ENCODE measurements at regions not wholly inside any gene's neighbourhood (a gene's known extent, or its start where the extent isn't known, plus 50 kb on each side); places are given as distances from the start of the nearest gene placed in this dataset.

DNA sequence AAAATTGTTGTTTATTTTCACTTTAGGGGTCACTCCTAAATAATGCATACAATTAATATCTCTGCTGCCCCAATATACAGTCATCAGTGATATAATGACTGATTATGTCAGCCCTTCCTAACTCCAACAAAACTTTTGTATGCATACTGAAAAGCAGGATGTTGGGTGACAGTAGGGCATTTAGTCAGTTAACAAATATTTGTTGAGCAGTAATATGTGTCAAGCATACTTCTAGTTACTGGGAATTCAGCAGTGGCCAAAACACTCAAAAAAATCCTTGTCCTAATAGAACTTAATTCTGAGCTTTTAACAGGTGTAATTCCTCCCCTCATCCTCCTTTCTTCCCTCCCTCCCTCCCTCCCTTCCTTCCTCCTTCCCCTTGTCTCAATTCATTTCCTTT is 560.7 kb upstream of the KLHL1 start:
- TF ChIP-seq, protein P1, sequence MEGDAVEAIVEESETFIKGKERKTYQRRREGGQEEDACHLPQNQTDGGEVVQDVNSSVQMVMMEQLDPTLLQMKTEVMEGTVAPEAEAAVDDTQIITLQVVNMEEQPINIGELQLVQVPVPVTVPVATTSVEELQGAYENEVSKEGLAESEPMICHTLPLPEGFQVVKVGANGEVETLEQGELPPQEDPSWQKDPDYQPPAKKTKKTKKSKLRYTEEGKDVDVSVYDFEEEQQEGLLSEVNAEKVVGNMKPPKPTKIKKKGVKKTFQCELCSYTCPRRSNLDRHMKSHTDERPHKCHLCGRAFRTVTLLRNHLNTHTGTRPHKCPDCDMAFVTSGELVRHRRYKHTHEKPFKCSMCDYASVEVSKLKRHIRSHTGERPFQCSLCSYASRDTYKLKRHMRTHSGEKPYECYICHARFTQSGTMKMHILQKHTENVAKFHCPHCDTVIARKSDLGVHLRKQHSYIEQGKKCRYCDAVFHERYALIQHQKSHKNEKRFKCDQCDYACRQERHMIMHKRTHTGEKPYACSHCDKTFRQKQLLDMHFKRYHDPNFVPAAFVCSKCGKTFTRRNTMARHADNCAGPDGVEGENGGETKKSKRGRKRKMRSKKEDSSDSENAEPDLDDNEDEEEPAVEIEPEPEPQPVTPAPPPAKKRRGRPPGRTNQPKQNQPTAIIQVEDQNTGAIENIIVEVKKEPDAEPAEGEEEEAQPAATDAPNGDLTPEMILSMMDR (conservative IDR thresholded peaks at IDR 0.05; ENCODE audit: low read depth, low read length), result no peak
- DNase-seq (ENCODE audit: low read depth), result no peak
- no peak overlapping the region for H3K4me3 ChIP-seq (ENCODE audit: low read length)

DNA sequence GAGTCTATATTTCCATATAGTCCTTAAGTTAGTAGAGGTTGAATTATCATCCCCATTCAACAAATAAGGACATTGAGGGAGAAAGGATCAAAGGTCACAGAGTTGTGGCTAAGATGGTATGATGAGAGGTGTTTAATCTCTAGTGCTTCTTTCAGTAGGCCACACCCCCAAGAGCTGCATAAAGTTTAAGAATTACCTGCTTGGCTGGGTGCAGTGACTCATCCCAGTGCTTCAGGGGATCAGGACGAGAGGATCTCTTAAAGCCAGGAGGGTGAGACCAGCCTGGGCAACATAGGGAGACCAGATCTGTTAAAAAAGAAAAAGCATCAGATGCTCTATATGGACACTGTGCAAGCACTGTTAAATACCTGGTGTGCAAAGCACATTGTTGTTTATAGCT is 560.0 kb upstream of the KLHL1 start:
- TF ChIP-seq, protein P1 (conservative IDR thresholded peaks at IDR 0.05; ENCODE audit: low read depth, low read length), result no peak
- no peak overlapping the region for H3K4me3 ChIP-seq (ENCODE audit: low read length)

DNA sequence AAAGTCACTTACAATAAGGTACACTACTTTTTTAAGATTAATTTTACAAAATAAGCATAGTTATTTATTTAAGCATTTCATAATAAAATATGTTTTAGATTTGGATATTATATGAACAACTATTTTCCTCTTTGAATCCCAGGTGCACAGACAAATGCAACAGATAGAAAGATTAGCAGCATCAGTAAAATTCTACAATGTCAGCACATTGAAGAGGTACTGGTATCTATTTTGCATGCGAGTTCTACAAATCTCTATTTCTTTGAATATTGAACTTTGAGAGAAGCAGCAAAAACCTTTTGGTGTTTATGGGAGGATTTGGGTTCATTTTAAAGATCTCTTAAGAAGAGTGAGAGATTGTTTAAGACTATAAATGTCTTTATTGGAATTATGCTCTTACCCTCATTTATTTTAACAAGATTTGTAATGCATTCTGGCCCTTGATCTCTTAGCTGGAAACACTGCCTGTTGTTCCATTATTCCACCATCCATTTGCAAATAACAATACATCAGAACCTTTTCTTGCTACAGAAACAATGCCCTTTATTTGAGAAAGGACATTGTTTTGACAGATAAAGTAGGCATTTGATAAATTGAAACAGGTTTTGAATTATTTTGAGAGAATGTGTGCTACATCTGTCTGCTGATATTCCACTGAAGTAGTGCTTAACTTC is 558.8 kb upstream of the KLHL1 start:
- DNase-seq (ENCODE audit: low read depth), result no peak
- TF ChIP-seq, protein P1 (conservative IDR thresholded peaks at IDR 0.05; ENCODE audit: low read depth, low read length), result no peak
- H3K4me3 ChIP-seq (ENCODE audit: low read length), result no peak overlapping the region

More for the DNA sequence above, 560.0 kb upstream of the KLHL1 start:
- no peak for DNase-seq (ENCODE audit: low read depth)

DNA sequence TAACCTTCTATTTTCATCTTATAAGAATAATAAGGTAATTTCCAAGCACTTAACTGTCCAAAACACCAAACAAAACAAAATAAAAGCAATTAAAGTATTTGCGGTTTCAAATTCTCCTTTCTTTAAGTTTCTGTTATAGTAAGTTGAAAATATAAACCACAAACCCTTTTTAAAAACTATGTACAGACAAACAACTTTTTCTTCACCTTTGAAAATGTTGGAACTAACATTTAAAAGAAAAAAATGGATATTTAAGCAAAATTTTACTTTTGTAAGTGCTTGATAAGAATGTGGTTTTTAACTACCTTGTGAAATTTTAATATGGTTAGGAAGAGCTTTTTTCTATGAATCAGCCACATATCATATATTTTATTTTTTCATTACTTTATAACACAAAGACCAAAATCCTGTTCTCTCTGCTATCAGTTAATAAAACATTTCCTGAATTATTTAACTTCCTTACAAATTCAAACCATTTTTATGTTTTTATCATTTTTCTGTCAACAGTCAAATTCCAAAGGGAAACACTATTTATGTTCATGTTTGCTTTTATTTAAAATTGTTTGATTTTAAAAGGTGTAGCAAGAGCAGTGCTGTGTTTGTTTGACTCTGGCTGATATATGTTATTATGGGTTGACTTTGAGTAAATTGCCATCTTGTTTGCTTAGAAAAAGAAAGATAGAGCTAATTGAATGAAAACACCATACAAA is 554.1 kb upstream of the KLHL1 start:
- no peak overlapping the region for H3K4me3 ChIP-seq (ENCODE audit: low read length)
- no peak for DNase-seq (ENCODE audit: low read depth)
- TF ChIP-seq, protein P1 (conservative IDR thresholded peaks at IDR 0.05; ENCODE audit: low read depth, low read length), result no peak

DNA sequence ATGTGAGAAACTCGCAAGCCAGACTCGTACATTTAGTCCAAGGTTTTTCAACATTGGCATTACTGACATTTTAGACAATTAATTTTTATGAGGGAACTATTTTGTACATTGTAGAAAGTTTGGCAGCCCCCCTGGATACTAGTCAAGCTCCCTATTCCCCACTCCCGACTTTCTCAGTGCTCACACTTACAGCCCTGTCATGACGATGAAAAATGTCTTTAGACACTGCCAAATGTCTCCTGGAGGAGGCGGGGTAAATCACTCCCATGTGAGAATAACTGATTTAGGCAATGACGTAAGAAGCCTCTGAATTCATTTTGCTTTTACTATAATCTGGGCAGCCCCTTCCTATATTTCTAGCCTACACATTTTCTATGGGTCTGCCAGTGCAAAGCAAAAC is 535.8 kb upstream of the KLHL1 start:
- DNase-seq (ENCODE audit: low read depth), result no peak

DNA sequence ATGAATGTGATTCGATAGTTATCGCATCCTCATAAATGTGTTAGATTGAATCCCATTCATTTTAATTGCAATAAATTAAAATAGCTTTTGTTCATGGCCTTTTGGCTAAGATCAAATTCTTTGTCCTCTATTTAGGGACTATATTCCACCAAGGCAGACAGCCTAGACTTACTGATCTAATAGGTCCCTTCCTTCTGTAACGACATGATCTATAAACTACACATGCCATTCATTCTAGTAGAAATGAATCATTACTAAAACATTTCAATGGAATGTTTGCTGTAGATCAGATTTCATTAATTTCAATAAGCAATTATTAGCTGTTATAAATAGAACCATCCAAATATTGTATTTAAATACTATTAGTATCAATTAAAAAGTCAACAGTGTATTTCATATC is 526.6 kb upstream of the KLHL1 start:
- DNase-seq (ENCODE audit: low read depth), result no peak
- TF ChIP-seq, protein P1 (conservative IDR thresholded peaks at IDR 0.05; ENCODE audit: low read depth, low read length), result no peak
- H3K4me3 ChIP-seq (ENCODE audit: low read length), result no peak overlapping the region

More for the DNA sequence above, 535.8 kb upstream of the KLHL1 start:
- TF ChIP-seq, protein P1 (conservative IDR thresholded peaks at IDR 0.05; ENCODE audit: low read depth, low read length), result no peak
- no peak overlapping the region for H3K4me3 ChIP-seq (ENCODE audit: low read length)

DNA sequence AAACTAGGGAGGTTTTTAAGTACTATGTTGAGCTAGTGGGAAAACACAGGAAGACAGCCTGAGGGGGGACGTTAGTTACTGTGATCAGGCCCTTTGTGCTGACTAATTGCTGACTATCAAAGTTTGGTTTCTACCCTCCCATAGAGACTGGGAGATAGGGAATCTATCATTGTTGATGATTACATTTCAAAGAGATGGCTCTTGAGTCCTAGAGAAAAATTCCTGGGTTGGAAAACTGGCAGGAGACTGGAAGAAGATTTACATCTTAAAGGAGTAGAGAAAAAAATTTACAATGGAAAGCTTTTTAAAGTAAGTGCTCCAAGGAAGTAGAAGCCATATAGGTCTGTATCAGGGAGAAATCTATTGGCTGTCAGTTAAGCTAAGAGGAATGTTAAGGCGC is 522.0 kb upstream of the KLHL1 start:
- H3K4me3 ChIP-seq (ENCODE audit: low read length), result no peak overlapping the region
- no peak for DNase-seq (ENCODE audit: low read depth)
- TF ChIP-seq, protein P1 (conservative IDR thresholded peaks at IDR 0.05; ENCODE audit: low read depth, low read length), result no peak

Measured in retinal pigment epithelial cell (primary cell).